HG03175 (cell line): ENCODE measurements at regions not wholly inside any gene's neighbourhood (a gene's known extent, or its start where the extent isn't known, plus 50 kb on each side); places are given as distances from the start of the nearest gene placed in this dataset.
A peak's percentile ranks its signal among the peaks of the same experiment; 100 is the strongest.
"Not testable (repeated sequence)": the region's sequence is repeated elsewhere in the genome, so short reads cannot be mapped to it uniquely, and the experiment has no call there.

Source experiments
- ATAC-seq: cut with Tn5 transposase; IDR thresholded peaks from one replicate; pipeline ENCODE4 v1.9.1; 2021; ENCODE audit warnings: mild to moderate bottlenecking, moderate library complexity; ENCODE audit not compliant: unreplicated experiment

DNA sequence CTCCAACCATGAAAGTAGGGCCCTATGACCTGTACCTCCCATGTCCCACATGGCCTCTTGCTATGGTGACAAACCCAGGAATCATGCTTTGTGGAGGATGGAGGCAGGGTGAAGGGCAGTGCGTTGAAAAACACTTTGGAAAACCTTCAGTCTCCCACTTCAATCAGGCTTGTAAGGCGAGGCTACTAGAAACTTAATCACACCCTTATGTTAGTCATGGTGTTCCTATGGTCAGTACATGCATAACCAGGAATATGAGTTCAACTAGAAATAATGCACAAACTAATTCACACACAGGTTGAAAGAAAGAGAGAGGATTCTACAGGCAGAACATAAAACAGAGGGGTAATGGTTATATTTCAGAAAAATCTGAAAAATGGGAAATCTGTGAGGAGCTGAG, 601.1 kb downstream of the KCTD16 start:
- no peak for ATAC-seq

- ATAC-seq: no peak
These were observed 571.7 kb downstream of the KCTD16 start for GRCh38 chr5:144742361-144742760.

- ATAC-seq: no peak
These were observed 561.1 kb downstream of the KCTD16 start for GRCh38 chr5:144731786-144732185.

GRCh38 chr5:144712090-144712489, 541.4 kb downstream of the KCTD16 start:
- ATAC-seq: peak; percentile 46

- ATAC-seq: no peak
These were observed 540.5 kb downstream of the KCTD16 start for GRCh38 chr5:144711172-144711571.

DNA sequence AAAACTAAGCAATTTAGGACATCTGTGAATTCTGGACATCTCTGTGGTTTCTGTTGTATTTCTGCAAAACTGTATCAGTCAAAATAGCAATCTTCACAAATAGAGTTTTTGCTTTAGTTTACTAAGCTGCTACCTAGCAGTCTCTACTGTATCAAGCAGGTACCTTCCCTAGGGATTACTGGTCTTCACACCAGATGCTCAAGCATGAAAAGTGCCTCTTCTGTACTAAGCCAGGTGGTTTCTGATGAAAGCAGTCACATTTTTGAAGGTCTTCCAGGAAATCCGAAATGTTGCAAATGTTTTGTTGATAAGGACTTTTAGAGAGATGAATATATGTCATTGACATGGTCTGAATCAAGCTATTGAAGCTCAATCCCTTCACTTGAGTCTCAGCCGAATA, 540.0 kb downstream of the KCTD16 start:
- ATAC-seq: no peak

- no peak for ATAC-seq
These were observed 533.1 kb downstream of the KCTD16 start for GRCh38 chr5:144703776-144704175.

DNA sequence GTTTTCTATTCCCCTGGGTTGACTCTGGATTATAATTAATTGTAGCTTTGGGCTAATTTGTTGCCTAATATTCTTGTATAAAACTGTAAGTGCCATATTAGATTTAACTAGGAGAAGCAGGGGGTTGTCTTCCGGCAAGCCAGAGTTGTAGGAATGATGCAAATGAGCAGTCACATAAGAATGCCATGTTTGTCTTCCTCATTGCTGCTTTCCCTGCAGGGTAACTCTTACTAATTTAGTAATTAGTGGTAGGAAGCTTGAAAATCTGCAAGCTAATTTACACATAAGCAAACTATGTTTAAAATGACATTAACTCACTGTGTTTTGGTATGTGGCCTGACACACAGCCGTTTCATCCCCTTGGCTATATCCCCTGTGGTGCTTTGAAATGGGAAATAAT, 527.8 kb downstream of the KCTD16 start:
- ATAC-seq: no peak

DNA sequence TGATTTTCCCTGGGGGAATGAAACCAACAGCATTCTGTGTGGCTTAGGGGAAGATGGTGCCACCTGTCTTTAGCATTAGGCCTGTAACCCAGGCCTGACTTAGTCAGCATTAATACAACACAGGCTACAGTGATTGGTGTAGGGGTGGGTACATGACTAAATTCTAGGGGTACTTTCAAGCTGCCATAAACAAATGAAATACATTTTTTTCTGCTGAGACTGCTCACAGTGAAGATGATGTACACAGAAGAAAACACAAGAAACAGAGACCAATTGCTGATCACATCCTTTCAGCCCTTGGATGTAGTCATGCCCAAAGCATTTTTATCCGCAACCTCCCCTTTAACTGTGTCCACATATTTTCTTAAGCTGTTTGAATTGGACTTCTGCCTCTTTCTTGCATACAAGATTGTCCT, 527.2 kb downstream of the KCTD16 start:
- ATAC-seq: no peak

DNA sequence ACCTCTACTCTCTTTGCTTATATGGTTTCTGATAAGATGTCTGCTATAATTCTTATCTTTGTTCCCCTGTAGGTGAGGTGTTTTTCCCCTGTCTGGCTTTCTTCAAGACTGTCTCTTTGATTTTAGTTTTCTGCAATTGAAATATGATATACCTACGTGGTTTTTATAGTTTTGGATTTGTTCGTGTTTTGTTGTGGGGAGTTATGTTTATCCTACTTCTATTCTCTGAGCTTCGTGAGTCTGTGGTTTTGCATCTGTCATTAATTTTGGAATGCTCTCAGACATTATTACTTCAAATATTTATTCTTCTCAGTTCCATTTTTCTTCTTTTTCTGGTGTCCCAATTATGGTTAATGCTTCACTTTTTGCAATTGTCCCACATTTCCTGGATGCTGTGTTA, 521.3 kb downstream of the KCTD16 start:
- ATAC-seq: no peak

DNA sequence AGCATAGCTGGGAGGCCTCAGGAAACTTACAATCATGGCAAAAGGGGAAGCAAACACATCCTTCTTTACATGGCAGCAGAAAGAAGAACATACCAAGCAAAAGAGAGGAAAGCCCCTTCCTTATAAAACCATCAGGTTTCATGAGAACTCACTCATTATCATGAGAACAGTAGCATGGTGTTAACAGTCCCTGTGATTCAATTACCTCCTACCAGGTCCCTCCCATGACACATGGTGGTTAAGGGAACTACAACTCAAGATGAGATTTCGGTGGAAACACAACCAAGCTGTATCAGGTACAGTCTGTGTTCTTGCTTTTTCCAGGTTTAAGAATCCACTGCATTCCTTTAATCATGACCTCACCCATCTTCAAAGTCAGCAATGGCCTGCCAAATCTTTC, 514.2 kb downstream of the KCTD16 start:
- no peak for ATAC-seq

- ATAC-seq: no peak
These were observed 510.0 kb downstream of the KCTD16 start for GRCh38 chr5:144680711-144681110.

DNA sequence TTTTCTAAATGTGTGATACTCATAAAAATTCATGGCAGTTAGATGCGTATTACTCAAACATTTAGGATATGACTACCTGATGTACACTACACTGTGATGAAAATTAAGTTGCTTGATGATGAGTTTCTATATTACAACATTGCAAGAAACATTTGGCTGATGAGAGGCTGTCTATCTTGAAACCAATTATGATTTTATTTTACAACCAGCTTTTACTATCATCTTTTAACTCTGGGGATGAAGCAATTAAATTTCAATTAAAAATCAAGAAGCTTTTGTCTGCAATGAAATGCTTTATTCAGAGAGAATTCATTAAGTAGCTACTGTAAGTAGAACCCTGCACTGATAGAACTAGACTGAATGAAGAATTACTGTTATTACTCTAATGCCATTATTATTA, 500.4 kb downstream of the KCTD16 start:
- ATAC-seq: no peak

GRCh38 chr5:144659634-144660227, 489.1 kb downstream of the KCTD16 start:
- no peak for ATAC-seq

DNA sequence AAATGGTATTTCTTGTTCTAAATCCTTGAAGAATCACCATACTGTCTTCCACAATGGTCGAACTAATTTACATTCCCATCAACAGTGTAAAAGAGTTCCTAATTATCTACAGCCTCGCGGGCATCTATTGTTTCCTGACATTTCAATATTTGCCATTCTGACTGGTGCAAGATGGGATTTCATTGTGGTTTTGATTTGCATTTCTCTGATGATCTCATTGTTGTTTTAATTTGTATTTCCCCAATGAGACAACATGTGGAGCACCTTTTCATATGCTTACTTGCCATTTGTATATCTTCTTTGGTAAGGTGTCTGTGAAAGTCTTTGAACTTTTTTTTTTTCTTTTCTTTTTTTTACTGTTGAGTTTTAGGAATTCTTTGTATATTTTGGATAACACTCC, 473.6 kb downstream of the KCTD16 start:
- no peak for ATAC-seq

DNA sequence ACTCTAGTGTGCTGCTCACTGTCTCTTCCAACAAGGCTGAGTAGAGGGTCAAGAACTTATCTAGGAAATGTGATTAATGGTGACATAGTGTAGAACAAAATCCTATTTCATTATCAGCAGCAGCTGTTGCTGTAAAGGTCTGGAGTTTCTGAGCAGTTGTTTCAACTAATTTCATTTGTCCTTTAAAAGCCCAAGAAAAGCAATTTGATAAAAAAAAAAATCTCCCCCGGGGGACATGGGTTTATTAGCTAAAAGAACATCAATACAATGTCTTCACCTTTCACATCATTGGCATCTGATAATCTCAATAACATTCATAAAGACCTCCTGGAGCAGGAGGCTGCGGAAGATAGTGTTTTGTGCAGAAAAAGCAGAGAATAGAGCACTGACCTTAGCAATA, 468.1 kb downstream of the KCTD16 start:
- ATAC-seq: no peak

GRCh38 chr5:144634138-144634537, 463.5 kb downstream of the KCTD16 start:
- ATAC-seq: no peak

DNA sequence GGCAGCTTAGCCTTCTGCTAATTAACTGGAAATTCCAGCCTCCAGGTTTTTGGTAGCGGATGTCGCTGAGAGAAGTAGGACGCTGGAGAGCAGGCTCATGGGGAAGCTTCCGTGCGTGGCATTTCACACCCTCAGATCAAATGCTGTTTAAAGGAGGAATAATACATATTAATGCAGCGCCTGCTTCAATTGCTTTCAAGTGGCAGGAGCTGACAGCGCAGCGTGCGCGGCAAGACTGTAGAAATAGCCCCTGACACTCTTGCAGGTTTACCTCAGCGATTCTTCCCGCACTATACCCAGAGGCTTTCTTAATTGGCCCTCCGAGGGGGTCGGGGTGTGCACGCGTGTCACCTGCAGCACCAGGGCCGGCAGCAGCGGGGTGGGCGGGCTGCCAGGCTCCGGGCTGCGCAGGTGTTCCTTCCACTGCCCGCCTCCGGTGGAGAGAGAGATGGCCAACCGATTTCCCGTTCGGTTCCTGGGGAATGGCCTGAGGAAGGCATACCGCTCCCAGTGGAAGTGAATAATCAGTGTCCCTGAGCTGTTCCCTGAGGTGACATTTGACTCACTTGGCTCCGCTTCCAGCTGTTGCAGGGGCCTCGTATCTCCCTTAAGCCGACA, 427.9 kb downstream of the KCTD16 start:
- ATAC-seq: no peak

DNA sequence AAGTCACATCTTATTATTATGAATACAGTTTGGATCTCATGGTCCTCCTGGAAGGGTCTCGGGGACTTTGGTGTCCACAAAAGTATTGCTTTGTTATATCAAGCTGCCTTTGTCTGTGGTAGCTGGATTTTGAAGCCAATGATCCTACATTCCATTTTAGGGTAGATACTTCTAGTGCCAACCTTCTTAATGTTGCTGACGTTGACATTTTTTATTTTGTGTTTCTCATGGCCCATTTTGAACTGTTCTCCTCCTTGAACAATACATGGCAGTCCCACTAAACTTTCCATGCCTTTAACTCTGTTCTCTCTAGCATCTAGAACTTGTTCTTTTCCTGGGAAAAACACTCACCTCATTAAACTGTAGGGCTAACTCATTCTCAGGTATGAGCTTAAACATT, 425.8 kb downstream of the KCTD16 start:
- no peak for ATAC-seq

- no peak for ATAC-seq
These were observed 424.2 kb downstream of the KCTD16 start for GRCh38 chr5:144594919-144595318.

- not testable (repeated sequence) for ATAC-seq
These were observed 423.6 kb downstream of the KCTD16 start for GRCh38 chr5:144594234-144594633.

- no peak for ATAC-seq
These were observed 415.0 kb downstream of the KCTD16 start for GRCh38 chr5:144585681-144586080.
